GM19438 (cell line): ENCODE measurements at regions not wholly inside any gene's neighbourhood (a gene's known extent, or its start where the extent isn't known, plus 50 kb on each side); places are given as distances from the start of the nearest gene placed in this dataset.

Source experiments
- ATAC-seq: cut with Tn5 transposase; IDR thresholded peaks from one replicate; pipeline ENCODE4 v1.9.1; 2021; ENCODE audit warnings: low read depth; ENCODE audit not compliant: unreplicated experiment

DNA sequence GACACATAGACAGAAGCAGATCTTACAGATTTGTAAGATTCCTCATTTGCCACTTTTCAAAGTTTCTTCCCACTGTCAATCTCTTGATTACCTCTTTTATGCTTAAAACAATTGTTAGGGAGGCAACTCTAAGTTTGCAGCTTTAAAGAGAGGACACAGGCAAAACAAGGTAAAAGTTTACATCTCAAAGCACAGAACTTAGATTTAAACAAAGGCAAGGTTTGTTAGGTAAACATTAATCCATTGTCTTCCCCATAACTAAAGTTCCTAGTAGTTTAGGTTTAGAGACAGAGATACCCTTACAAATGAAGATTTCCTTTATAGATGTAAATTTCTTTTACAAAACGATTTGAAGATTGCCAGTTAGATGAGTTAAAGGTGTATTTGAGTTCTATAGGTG is 176.9 kb downstream of the AASDH start:
- no peak for ATAC-seq

DNA sequence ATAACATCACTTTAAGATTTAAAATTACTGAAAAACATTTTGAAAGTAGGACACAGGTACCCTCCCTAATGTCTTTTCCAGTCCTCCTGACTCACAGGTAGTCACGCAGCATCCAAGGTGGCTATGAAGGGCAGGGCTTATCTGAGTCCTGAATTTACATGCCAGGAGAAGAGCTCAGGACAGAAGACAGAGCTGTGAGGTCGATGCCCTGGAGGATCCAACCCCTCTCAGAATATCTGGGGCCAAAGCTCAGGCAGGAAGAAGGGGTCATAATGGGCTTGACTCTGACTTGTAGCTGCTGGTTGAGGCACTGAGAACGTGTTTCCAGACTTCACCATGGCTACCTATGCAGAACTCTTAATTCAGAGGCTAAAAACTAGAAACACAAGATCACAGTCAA is 177.5 kb downstream of the AASDH start:
- no peak for ATAC-seq

- ATAC-seq: no peak
These were observed 179.2 kb downstream of the AASDH start for GRCh38 chr4:56208103-56208502.

DNA sequence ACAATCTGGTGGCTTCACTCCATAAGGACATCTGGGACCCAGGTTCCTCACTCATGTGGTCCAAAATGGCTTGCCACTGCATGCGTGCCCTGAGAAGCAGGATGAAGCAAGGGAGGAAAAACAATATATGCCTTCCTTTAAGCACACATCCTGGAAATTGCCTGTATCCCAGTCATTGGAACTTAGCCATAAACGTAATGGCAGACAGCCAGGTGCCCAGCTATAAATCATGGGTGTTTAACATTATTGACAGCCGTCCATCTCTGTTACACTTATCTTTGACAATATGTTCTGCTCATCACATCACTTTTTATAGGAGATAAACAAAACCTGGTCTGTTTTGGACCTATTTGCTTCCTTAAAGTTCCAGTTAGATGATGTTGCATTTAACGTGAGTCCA is 181.0 kb downstream of the AASDH start:
- ATAC-seq: no peak

- ATAC-seq: no peak
These were observed 187.0 kb downstream of the AASDH start for GRCh38 chr4:56200275-56200674.

GRCh38 chr4:56198265-56198664 is 189.0 kb downstream of the AASDH start:
- ATAC-seq: no peak

DNA sequence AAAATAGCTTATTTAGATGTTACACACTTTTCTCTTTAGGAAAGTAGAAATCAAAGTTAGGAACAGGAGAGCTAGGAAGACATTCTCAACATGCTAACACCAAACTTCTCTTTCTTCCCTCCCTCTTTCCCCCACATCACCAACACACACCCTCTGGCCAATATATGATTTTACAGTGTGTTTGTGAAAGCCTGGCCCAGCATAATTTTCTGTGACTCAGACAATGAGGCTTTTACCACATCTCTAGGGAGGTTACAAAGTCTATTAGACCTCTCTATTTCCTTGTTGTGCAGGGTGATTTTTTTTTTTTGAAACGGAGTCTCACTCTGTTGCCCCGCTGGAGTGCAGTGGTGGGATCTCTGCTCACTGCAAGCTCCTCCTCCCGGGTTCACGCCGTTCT is 189.9 kb downstream of the AASDH start:
- no peak for ATAC-seq

- ATAC-seq: no peak
These were observed 192.3 kb downstream of the AASDH start for GRCh38 chr4:56195025-56195424.

- no peak for ATAC-seq
These were observed 195.8 kb downstream of the AASDH start for GRCh38 chr4:56191534-56191933.

GRCh38 chr4:56187688-56188087 is 199.6 kb downstream of the AASDH start:
- no peak for ATAC-seq

DNA sequence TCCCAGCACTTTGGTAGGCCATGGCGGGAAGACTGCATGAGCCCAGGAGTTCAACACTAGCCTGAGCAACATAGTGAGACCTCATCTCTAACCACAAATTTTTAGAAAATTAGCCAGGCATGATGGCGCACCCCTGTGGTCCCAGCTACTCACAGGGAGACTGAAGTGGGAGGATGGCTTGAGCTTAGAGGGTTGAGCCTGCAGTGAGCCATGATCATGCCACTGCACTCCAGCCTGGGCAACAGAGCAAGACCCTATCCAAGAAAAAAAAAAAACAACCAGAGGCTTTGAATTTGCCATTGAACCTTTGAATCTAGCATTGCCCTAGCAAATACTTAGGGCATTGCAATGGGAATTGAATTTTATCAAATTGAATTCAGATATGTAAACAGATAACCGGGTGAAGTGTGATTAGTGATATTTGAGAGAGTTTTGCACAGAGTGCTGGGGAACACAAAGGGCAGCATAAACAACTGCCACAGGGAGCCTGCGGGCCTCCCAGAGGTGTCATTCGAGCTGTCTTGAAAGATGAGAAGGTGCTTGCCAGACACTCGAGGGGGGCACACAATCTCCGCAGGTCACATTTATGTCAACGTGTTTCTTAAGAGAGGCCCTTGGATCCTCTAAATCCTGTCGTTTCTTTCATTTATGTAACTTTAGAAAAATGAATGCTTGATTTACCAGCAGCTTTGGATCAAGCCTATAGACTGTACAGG is 200.3 kb downstream of the AASDH start:
- ATAC-seq: no peak

GRCh38 chr4:56185901-56186300 is 201.4 kb downstream of the AASDH start:
- ATAC-seq: no peak

DNA sequence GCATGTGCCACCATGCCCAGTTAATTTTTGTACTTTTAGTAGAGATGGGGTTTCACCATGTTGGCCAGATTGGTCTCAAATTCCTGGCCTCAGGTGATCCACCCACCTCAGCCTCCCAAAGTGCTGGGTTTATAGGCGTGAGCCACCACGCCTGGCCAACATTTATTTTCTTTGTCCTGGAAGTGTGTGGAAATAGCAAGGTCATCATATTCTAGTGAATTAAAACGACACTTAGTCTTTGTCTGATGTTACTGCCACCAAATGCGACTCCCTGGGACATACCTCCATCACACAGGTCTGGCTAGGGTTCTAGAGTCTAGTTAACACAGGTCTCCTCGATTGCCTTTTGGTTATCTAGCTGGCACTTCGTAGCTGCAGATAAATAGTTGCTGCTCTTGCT is 203.1 kb downstream of the AASDH start:
- ATAC-seq: no peak

DNA sequence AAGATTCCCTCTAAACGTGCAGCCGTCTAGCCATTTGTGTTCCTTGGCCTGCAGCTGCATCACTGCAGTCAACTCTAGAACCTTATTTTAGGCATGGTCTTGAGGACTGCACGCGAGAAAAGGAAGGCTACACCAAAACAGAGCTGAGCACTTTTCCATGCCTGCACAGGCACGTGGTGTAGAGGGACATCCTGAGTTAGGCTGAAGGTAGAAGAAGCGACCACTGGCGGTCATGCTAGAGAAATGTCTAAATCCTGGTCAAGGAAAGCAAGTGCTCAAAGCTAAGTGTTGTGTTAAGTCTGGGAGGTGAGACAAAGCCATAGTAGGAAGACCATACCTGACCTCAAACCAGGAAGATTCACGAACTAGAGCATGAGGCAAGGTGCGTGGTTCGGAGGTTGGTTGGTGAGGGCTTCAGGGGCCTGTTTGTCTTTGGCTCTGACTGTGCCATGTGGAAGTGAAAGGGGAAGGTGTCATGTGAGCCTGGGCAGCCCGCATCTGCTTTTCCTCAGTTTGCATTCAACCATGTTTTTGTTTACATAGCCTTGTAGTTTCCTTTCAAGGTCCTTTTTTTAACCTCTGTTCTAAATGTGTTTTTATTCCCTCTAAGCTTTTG is 203.8 kb downstream of the AASDH start:
- ATAC-seq: peak; percentile 78

GRCh38 chr4:56182356-56182755 is 204.9 kb downstream of the AASDH start:
- no peak for ATAC-seq

- no peak for ATAC-seq
These were observed 205.9 kb downstream of the AASDH start for GRCh38 chr4:56181140-56181953.

GRCh38 chr4:56169061-56169460 is 218.2 kb downstream of the AASDH start:
- no peak for ATAC-seq

GRCh38 chr4:56164907-56165306 is 216.2 kb downstream of the CEP135 start:
- ATAC-seq: no peak

- ATAC-seq: no peak
These were observed 211.9 kb downstream of the CEP135 start for GRCh38 chr4:56160636-56161035.

DNA sequence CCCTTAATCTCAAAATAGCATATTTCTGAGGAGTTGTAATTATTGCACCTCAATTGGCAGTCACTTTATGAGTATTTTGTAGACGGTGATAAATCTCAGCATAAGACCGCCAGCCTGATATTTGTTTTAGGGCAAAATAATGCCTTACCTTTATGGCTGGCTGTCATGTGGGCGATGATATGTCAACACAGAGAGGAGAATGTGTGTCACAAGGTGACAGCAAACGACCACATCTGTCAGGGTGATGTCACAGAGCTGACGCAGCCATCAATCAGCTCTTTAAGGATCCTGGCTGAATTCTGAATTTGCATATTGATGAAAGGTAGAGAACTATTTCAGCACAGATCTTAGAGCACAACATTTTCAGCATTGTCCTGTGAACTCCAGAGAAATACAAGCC is 209.7 kb downstream of the CEP135 start:
- no peak for ATAC-seq

- no peak for ATAC-seq
These were observed 207.4 kb downstream of the CEP135 start for GRCh38 chr4:56156141-56156540.

DNA sequence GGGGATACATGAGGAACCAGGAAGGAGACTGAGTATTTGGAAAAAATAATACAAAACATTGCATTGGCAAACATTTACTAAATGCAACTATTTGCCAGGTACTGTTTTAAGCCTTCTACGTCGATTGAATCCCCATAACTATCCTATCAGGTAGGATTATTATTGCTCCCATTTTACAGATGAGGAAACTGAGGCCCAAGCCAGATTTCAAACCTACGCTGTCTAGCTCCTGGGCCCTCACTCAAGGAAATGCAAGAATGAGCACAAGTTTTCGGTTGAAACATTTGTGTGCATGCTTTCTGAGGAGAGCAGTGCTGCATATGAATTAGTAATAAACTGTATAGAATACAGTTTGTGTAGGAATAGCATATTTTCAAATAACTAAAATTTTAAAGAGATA is 206.7 kb downstream of the CEP135 start:
- no peak for ATAC-seq
